ENCODE measurements at regions not wholly inside any gene's neighbourhood (a gene's known extent, or its start where the extent isn't known, plus 50 kb on each side); places are given as distances from the start of the nearest gene placed in this dataset.

DNA sequence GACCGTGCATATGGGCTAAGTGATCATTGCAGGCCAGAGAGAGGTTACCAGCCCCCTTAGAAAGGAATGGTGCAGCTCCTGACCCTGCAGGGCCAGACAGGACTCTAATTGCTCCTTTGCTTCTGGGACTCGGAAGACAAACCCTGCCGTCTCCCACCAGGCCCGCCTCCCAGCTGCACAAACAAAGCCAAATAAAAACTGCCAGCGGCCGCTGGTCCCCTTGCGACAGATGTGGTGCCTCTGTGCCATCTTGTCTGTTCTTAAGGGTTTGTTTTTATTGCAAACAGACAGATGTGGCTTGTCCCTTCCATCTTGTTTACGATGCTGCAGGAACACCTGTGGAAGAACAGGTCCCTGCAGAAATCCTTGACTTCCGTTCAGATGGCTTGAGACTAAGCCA, 434.4 kb upstream of the TSHZ3 start:
- TF ChIP-seq POLR2A (IDR thresholded peaks at IDR 0.05) (no peak), CTCF (IDR thresholded peaks at IDR 0.05) (no peak)
